SK-N-SH treated with all-trans-retinoic acid at 6 μM for 48 hours (cell line): ENCODE measurements at regions not wholly inside any gene's neighbourhood (a gene's known extent, or its start where the extent isn't known, plus 50 kb on each side); places are given as distances from the start of the nearest gene placed in this dataset.

Source experiments
- ARNTL ChIP-seq: fragments of 450-650 bp; formaldehyde crosslinking; IDR thresholded peaks from 2 replicates; pipeline ENCODE4 v1.5.0; 2020; ENCODE audit warnings: low read depth, mild to moderate bottlenecking, moderate library complexity, borderline replicate concordance
- RARB ChIP-seq: fragments of 250-450 bp; sonication (Bioruptor Pico); IDR thresholded peaks from 2 replicates; pipeline ENCODE4 v1.8.0; 2021; ENCODE audit warnings: mild to moderate bottlenecking, moderate library complexity
- ZFP30 ChIP-seq: fragments of 450-650 bp; formaldehyde crosslinking; IDR thresholded peaks from 2 replicates; pipeline ENCODE4 v1.5.0; 2022; ENCODE audit warnings: mild to moderate bottlenecking, moderate library complexity
- ZNF8 ChIP-seq: fragments of 450-650 bp; formaldehyde crosslinking; IDR thresholded peaks from 2 replicates; pipeline ENCODE4 v1.5.0; 2020; ENCODE audit warnings: mild to moderate bottlenecking, moderate library complexity
- TF ChIP-seq, protein P1 (sequence below): fragments of 250-450 bp; sonication (Bioruptor Pico); IDR thresholded peaks from 2 replicates; pipeline ENCODE4 v1.8.0; 2020; ENCODE audit warnings: mild to moderate bottlenecking, moderate library complexity, borderline replicate concordance
- TF ChIP-seq, protein P2 (sequence below): fragments of 250-450 bp; sonication (Bioruptor Pico); IDR thresholded peaks from 2 replicates; pipeline ENCODE4 v1.5.1; 2021; ENCODE audit warnings: mild to moderate bottlenecking, moderate library complexity

DNA sequence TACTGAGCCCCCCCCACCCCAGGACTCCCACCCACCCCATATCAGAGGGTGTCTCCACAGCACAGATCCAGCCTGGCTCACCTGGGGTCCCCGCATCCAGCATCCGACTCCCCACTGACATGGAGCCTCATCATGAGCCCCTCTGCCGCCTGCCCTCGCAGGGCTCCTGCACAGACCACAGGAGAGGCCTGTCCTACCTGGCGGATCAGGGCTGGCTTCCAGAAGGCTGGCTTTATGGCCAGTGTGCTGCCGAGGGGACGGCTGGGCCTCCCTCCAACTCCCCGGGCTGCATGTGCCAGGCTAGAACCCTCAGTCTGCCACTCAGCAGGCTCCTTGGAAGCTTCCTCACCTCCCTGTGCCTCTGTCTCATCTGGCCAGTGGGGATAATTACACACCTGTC is 119.0 kb downstream of the RFLNA start:
- TF ChIP-seq ZNF8: no peak
- TF ChIP-seq, protein P1, sequence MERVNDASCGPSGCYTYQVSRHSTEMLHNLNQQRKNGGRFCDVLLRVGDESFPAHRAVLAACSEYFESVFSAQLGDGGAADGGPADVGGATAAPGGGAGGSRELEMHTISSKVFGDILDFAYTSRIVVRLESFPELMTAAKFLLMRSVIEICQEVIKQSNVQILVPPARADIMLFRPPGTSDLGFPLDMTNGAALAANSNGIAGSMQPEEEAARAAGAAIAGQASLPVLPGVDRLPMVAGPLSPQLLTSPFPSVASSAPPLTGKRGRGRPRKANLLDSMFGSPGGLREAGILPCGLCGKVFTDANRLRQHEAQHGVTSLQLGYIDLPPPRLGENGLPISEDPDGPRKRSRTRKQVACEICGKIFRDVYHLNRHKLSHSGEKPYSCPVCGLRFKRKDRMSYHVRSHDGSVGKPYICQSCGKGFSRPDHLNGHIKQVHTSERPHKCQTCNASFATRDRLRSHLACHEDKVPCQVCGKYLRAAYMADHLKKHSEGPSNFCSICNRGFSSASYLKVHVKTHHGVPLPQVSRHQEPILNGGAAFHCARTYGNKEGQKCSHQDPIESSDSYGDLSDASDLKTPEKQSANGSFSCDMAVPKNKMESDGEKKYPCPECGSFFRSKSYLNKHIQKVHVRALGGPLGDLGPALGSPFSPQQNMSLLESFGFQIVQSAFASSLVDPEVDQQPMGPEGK (CRISPR knock-in tag): no peak
- TF ChIP-seq, protein P2, sequence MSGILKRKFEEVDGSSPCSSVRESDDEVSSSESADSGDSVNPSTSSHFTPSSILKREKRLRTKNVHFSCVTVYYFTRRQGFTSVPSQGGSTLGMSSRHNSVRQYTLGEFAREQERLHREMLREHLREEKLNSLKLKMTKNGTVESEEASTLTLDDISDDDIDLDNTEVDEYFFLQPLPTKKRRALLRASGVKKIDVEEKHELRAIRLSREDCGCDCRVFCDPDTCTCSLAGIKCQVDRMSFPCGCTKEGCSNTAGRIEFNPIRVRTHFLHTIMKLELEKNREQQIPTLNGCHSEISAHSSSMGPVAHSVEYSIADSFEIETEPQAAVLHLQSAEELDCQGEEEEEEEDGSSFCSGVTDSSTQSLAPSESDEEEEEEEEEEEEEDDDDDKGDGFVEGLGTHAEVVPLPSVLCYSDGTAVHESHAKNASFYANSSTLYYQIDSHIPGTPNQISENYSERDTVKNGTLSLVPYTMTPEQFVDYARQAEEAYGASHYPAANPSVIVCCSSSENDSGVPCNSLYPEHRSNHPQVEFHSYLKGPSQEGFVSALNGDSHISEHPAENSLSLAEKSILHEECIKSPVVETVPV (CRISPR knock-in tag): no peak
- TF ChIP-seq ARNTL (CRISPR knock-in tag): no peak
- no peak for TF ChIP-seq ZFP30 (CRISPR knock-in tag)
- no peak for TF ChIP-seq RARB (CRISPR knock-in tag)
